HPDE6-E6E7 (cell line): ENCODE measurements at regions not wholly inside any gene's neighbourhood (a gene's known extent, or its start where the extent isn't known, plus 50 kb on each side); places are given as distances from the start of the nearest gene placed in this dataset.

Experiments used
- DNase-seq: peaks from one replicate; pipeline ENCODE4 v3.0.0; 2011; ENCODE audit warnings: missing footprints; ENCODE audit errors: extremely low spot score

- DNase-seq, result no peak
Observed at GRCh38 chr22:27115816-27116256, 458.4 kb downstream of the MIAT start.

- no peak for DNase-seq
Observed at GRCh38 chr22:27116312-27117086, 459.1 kb downstream of the MIAT start.

GRCh38 chr22:27120036-27120435, 462.6 kb downstream of the MIAT start:
- DNase-seq, result no peak

GRCh38 chr22:27122574-27122973, 465.2 kb downstream of the MIAT start:
- DNase-seq, result no peak

GRCh38 chr22:27123880-27124279, 466.5 kb downstream of the MIAT start:
- no peak for DNase-seq

GRCh38 chr22:27124351-27124966, 467.1 kb downstream of the MIAT start:
- DNase-seq, result no peak

- DNase-seq, result no peak
Observed at GRCh38 chr22:27125539-27125938, 468.2 kb downstream of the MIAT start.

GRCh38 chr22:27127911-27128310, 470.5 kb downstream of the MIAT start:
- DNase-seq, result no peak

- DNase-seq, result no peak
Observed at GRCh38 chr22:27128461-27129085, 471.2 kb downstream of the MIAT start.

GRCh38 chr22:27129266-27129665, 471.9 kb downstream of the MIAT start:
- DNase-seq, result no peak

- no peak for DNase-seq
Observed at GRCh38 chr22:27130906-27131305, 473.5 kb downstream of the MIAT start.

- no peak for DNase-seq
Observed at GRCh38 chr22:27131346-27131745, 474.0 kb downstream of the MIAT start.

- no peak for DNase-seq
Observed at GRCh38 chr22:27132400-27132799, 475.0 kb downstream of the MIAT start.

- no peak for DNase-seq
Observed at GRCh38 chr22:27133019-27133431, 475.6 kb downstream of the MIAT start.

- no peak for DNase-seq
Observed at GRCh38 chr22:27133681-27134314, 476.4 kb downstream of the MIAT start.

- peak; percentile 91 for DNase-seq
Observed at GRCh38 chr22:27134315-27134701, 476.9 kb downstream of the MIAT start.

- DNase-seq, result no peak
Observed at GRCh38 chr22:27135031-27135981, 477.9 kb downstream of the MIAT start.

- no peak for DNase-seq
Observed at GRCh38 chr22:27136596-27136995, 479.2 kb downstream of the MIAT start.

- DNase-seq, result no peak
Observed at GRCh38 chr22:27137871-27138337, 480.5 kb downstream of the MIAT start.

- DNase-seq, result no peak
Observed at GRCh38 chr22:27138471-27138870, 481.1 kb downstream of the MIAT start.

GRCh38 chr22:27139935-27140511, 482.6 kb downstream of the MIAT start:
- no peak for DNase-seq
